SK-N-MC (cell line): ENCODE measurements at regions not wholly inside any gene's neighbourhood (a gene's known extent, or its start where the extent isn't known, plus 50 kb on each side); places are given as distances from the start of the nearest gene placed in this dataset.

Experiments
- EZH2 ChIP-seq: fragments of 200-600 bp; sonication (generic); IDR thresholded peaks from one replicate; pipeline ENCODE4 v1.6.1; 2017; ENCODE audit warnings: antibody characterized with exemption
- FOXP2 ChIP-seq: optimal IDR thresholded peaks from 2 replicates; pipeline ENCODE3; 2011; ENCODE audit warnings: mild to moderate bottlenecking, moderate library complexity; ENCODE audit not compliant: insufficient read depth; ENCODE audit errors: extremely low read length, control extremely low read depth
- POLR2AphosphoS5 ChIP-seq: IDR thresholded peaks from 2 replicates; pipeline ENCODE4 v1.6.1; 2012; ENCODE audit warnings: mild to moderate bottlenecking, low read depth, low read length, borderline replicate concordance

DNA sequence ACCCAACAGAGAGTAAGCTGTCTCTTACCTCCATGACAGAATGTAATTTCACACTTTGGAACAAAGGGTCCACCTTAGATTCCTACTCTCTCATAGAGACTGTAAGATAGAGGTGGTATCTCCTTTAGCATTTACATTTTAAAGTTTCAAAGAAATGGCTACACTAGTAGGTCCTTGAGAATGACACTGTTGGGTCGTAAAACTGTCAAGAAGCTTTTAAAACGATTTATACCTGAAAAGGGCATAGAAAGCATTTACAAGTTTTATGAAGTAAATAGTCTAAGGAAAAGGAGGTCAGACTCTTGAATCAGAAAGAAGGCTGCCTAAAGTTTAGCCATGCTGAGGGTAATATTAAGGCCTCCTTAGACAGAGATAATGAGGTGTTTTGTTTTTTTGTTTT is 1212.4 kb upstream of the PHF14 start:
- no peak for TF ChIP-seq EZH2
- no peak for TF ChIP-seq POLR2AphosphoS5
- no peak for TF ChIP-seq FOXP2
